ENCODE measurements at regions not wholly inside any gene's neighbourhood (a gene's known extent, or its start where the extent isn't known, plus 50 kb on each side); places are given as distances from the start of the nearest gene placed in this dataset.

GRCh38 chr6:9627916-9628315 is 787.0 kb downstream of the TFAP2A start:
- POLR2A ChIA-PET (ENCODE audit: partially characterized antibody) = no interaction called here
- H3K36me3 Mint-ChIP-seq = no peaks in the 10 kb centered on the region
- Histone ChIP-seq H3K4me1 (ENCODE audit: insufficient read depth, low read length) (no peaks in the 10 kb centered on the region), H3K27me3 (ENCODE audit: insufficient read depth, low read length) (no peaks in the 10 kb centered on the region), H3K36me3 (ENCODE audit: insufficient read depth, low read length) (no peaks in the 10 kb centered on the region), H3K27ac (ENCODE audit: low read depth, low read length) (no peak overlapping the region), H3K9me3 (ENCODE audit: control insufficient read depth in 1 of 2, low read length in 2 of 2) (no peaks in the 10 kb centered on the region), H3K4me3 (ENCODE audit: low read length in 2 of 2) (no peak overlapping the region)
- H3K27ac Mint-ChIP-seq = no peak overlapping the region
- no peaks in the 10 kb centered on the region for H3K4me1 Mint-ChIP-seq
- peaks cover 2 to 22% (median 11%) of the 10 kb centered on the region in 8 donors for H3K9me3 Mint-ChIP-seq
- CTCF ChIA-PET (ENCODE audit: partially characterized antibody) = no interaction called here
- H3K4me3 Mint-ChIP-seq = no peak overlapping the region
- intact Hi-C loops (cut with micrococcal nuclease) = no loop called here
- no peak for DNase-seq
- no peaks in the 10 kb centered on the region for H3K27me3 Mint-ChIP-seq

- Histone ChIP-seq H3K9me3 (ENCODE audit: control insufficient read depth in 1 of 2, low read length in 2 of 2) (no peaks in the 10 kb centered on the region), H3K4me1 (ENCODE audit: insufficient read depth, low read length) (no peaks in the 10 kb centered on the region), H3K27ac (ENCODE audit: low read depth, low read length) (no peak overlapping the region), H3K36me3 (ENCODE audit: insufficient read depth, low read length) (no peaks in the 10 kb centered on the region), H3K4me3 (ENCODE audit: low read length in 2 of 2) (no peak overlapping the region), H3K27me3 (ENCODE audit: insufficient read depth, low read length) (no peaks in the 10 kb centered on the region)
- ChIA-PET POLR2A (ENCODE audit: partially characterized antibody) (no interaction called here), CTCF (ENCODE audit: partially characterized antibody) (no interaction called here)
- peak overlapping the region in 1 of 7 donors; percentile 13 for H3K27ac Mint-ChIP-seq
- peak overlapping the region in 2 of 8 donors; percentile 27 to 45 for H3K4me3 Mint-ChIP-seq
- H3K9me3 Mint-ChIP-seq = peaks cover 0 to 15% (median 6%) of the 10 kb centered on the region in 8 donors
- H3K27me3 Mint-ChIP-seq = no peaks in the 10 kb centered on the region
- DNase-seq = no peak
- no peaks in the 10 kb centered on the region for H3K4me1 Mint-ChIP-seq
- intact Hi-C loops (cut with micrococcal nuclease) = no loop called here
- H3K36me3 Mint-ChIP-seq = no peaks in the 10 kb centered on the region
Observed at GRCh38 chr6:9623985-9624384, 790.9 kb downstream of the TFAP2A start.

DNA sequence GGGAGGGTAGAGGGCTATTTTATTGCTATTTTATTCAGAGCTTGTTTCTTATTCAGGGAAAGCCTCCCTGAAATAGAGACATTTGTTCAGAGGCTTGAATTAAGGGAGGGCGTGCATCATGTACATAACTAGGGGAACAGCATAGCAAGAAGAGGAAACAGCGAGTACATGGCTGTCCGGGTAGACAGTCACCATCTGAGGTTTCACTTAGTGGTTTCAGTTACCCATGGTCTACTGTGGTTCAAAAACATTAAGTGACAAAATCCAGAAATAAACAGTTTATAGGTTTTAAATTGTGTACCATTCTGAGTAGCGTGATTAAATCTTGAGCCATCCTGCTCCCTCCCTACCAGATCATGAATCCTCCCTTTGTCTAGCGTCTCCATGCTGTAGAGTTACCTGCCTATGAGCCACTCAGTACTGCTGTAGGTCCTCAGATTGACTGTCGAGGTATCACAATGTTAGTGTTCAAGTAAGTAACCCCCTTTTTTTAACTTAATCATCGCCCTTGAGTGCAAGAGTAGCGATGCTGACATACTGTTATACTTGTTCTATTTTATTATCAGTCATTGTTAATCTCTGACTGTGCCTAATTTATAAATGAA is 791.5 kb downstream of the TFAP2A start:
- Histone ChIP-seq H3K9me3 (ENCODE audit: control insufficient read depth in 1 of 2, low read length in 2 of 2) (peaks cover 0 to 2% of the 10 kb centered on the region in 2 donors), H3K4me1 (ENCODE audit: insufficient read depth, low read length) (no peaks in the 10 kb centered on the region), H3K36me3 (ENCODE audit: insufficient read depth, low read length) (no peaks in the 10 kb centered on the region), H3K4me3 (ENCODE audit: low read length in 2 of 2) (no peak overlapping the region), H3K27me3 (ENCODE audit: insufficient read depth, low read length) (no peaks in the 10 kb centered on the region), H3K27ac (ENCODE audit: low read depth, low read length) (no peak overlapping the region)
- ChIA-PET POLR2A (ENCODE audit: partially characterized antibody) (no interaction called here), CTCF (ENCODE audit: partially characterized antibody) (no interaction called here)
- intact Hi-C loops (cut with micrococcal nuclease) = no loop called here
- Mint-ChIP-seq H3K4me3 (peak overlapping the region in 1 of 8 donors; percentile 27), H3K27me3 (no peaks in the 10 kb centered on the region), H3K9me3 (peaks cover 0 to 15% (median 3%) of the 10 kb centered on the region in 8 donors), H3K36me3 (no peaks in the 10 kb centered on the region), H3K27ac (peak overlapping the region in 2 of 7 donors; percentile 2 to 14), H3K4me1 (no peaks in the 10 kb centered on the region)
- DNase-seq = no peak

- no peaks in the 10 kb centered on the region for H3K4me1 ChIP-seq (ENCODE audit: insufficient read depth, low read length)
- ChIA-PET CTCF (ENCODE audit: partially characterized antibody) (no interaction called here), POLR2A (ENCODE audit: partially characterized antibody) (no interaction called here)
- DNase-seq = no peak
- no peaks in the 10 kb centered on the region for H3K36me3 Mint-ChIP-seq
- intact Hi-C loops (cut with micrococcal nuclease) = no loop called here
- H3K9me3 Mint-ChIP-seq = peaks cover 0 to 15% (median 2%) of the 10 kb centered on the region in 8 donors
- H3K27ac ChIP-seq (ENCODE audit: low read depth, low read length) = no peak overlapping the region
- H3K27me3 Mint-ChIP-seq = no peaks in the 10 kb centered on the region
- H3K4me3 Mint-ChIP-seq = no peak overlapping the region
- no peak overlapping the region for H3K4me3 ChIP-seq (ENCODE audit: low read length in 2 of 2)
- H3K36me3 ChIP-seq (ENCODE audit: insufficient read depth, low read length) = no peaks in the 10 kb centered on the region
- H3K27me3 ChIP-seq (ENCODE audit: insufficient read depth, low read length) = no peaks in the 10 kb centered on the region
- H3K27ac Mint-ChIP-seq = no peak overlapping the region
- peaks cover 0 to 3% of the 10 kb centered on the region in 2 donors for H3K9me3 ChIP-seq (ENCODE audit: control insufficient read depth in 1 of 2, low read length in 2 of 2)
- H3K4me1 Mint-ChIP-seq = no peaks in the 10 kb centered on the region
Observed at GRCh38 chr6:9621276-9621675, 793.6 kb downstream of the TFAP2A start.

- H3K36me3 Mint-ChIP-seq = no peaks in the 10 kb centered on the region
- no peak overlapping the region for H3K4me3 Mint-ChIP-seq
- peaks cover 0 to 3% of the 10 kb centered on the region in 2 donors for H3K9me3 ChIP-seq (ENCODE audit: control insufficient read depth in 1 of 2, low read length in 2 of 2)
- no peak overlapping the region for H3K4me3 ChIP-seq (ENCODE audit: low read length in 2 of 2)
- peaks cover 0 to 14% (median 1%) of the 10 kb centered on the region in 8 donors for H3K9me3 Mint-ChIP-seq
- H3K4me1 ChIP-seq (ENCODE audit: insufficient read depth, low read length) = no peaks in the 10 kb centered on the region
- intact Hi-C loops (cut with micrococcal nuclease) = no loop called here
- POLR2A ChIA-PET (ENCODE audit: partially characterized antibody) = no interaction called here
- H3K27ac ChIP-seq (ENCODE audit: low read depth, low read length) = no peak overlapping the region
- H3K27me3 ChIP-seq (ENCODE audit: insufficient read depth, low read length) = no peaks in the 10 kb centered on the region
- CTCF ChIA-PET (ENCODE audit: partially characterized antibody) = no interaction called here
- H3K36me3 ChIP-seq (ENCODE audit: insufficient read depth, low read length) = no peaks in the 10 kb centered on the region
- H3K4me1 Mint-ChIP-seq = no peaks in the 10 kb centered on the region
- DNase-seq = no peak
- H3K27me3 Mint-ChIP-seq = no peaks in the 10 kb centered on the region
- H3K27ac Mint-ChIP-seq = no peak overlapping the region
Observed at GRCh38 chr6:9620687-9621086, 794.2 kb downstream of the TFAP2A start.

- H3K27ac ChIP-seq (ENCODE audit: low read depth, low read length) = no peak overlapping the region
- no peaks in the 10 kb centered on the region for H3K27me3 ChIP-seq (ENCODE audit: insufficient read depth, low read length)
- H3K4me1 ChIP-seq (ENCODE audit: insufficient read depth, low read length) = no peaks in the 10 kb centered on the region
- ChIA-PET CTCF (ENCODE audit: partially characterized antibody) (no interaction called here), POLR2A (ENCODE audit: partially characterized antibody) (no interaction called here)
- no peaks in the 10 kb centered on the region for H3K36me3 ChIP-seq (ENCODE audit: insufficient read depth, low read length)
- Mint-ChIP-seq H3K9me3 (peaks cover 0 to 13% (median 1%) of the 10 kb centered on the region in 8 donors), H3K27ac (no peak overlapping the region), H3K36me3 (no peaks in the 10 kb centered on the region), H3K27me3 (no peaks in the 10 kb centered on the region), H3K4me1 (no peaks in the 10 kb centered on the region), H3K4me3 (no peak overlapping the region)
- intact Hi-C loops (cut with micrococcal nuclease) = no loop called here
- no peak for DNase-seq
- H3K4me3 ChIP-seq (ENCODE audit: low read length in 2 of 2) = no peak overlapping the region
- peaks cover 0 to 3% of the 10 kb centered on the region in 2 donors for H3K9me3 ChIP-seq (ENCODE audit: control insufficient read depth in 1 of 2, low read length in 2 of 2)
Observed at GRCh38 chr6:9620263-9620662, 794.6 kb downstream of the TFAP2A start.

DNA sequence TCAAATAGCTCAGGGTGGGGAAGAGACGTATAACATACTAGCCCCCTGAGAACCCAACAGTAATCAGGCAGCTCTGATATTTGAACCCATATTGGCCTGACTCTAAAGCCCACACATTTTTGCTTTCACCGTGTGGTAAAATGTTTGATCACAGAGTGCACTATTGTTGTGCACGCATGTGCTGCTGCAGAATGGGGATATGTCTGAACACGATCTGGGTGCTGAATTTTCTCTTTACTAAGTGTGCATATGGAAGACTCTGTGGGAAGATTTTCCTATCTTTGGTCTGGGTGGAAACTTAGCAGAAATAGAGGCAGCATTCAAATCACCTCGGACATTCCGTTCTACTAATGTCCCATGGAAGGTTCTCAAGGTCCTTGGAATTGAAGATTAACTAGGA is 800.1 kb downstream of the TFAP2A start:
- no peaks in the 10 kb centered on the region for H3K4me1 ChIP-seq (ENCODE audit: insufficient read depth, low read length)
- no peak overlapping the region for H3K4me3 ChIP-seq (ENCODE audit: low read length in 2 of 2)
- H3K4me3 Mint-ChIP-seq = no peak overlapping the region
- no peaks in the 10 kb centered on the region for H3K36me3 Mint-ChIP-seq
- no peaks in the 10 kb centered on the region for H3K36me3 ChIP-seq (ENCODE audit: insufficient read depth, low read length)
- H3K27ac Mint-ChIP-seq = no peak overlapping the region
- intact Hi-C loops (cut with micrococcal nuclease) = no loop called here
- H3K27me3 ChIP-seq (ENCODE audit: insufficient read depth, low read length) = no peaks in the 10 kb centered on the region
- no peaks in the 10 kb centered on the region for H3K27me3 Mint-ChIP-seq
- no peaks in the 10 kb centered on the region for H3K4me1 Mint-ChIP-seq
- CTCF ChIA-PET (ENCODE audit: partially characterized antibody) = no interaction called here
- POLR2A ChIA-PET (ENCODE audit: partially characterized antibody) = no interaction called here
- H3K9me3 Mint-ChIP-seq = peaks cover 0 to 7% (median 5%) of the 10 kb centered on the region in 8 donors
- peaks cover 0 to 3% of the 10 kb centered on the region in 2 donors for H3K9me3 ChIP-seq (ENCODE audit: control insufficient read depth in 1 of 2, low read length in 2 of 2)
- no peak overlapping the region for H3K27ac ChIP-seq (ENCODE audit: low read depth, low read length)
- DNase-seq = no peak

GRCh38 chr6:9612489-9612888 is 802.4 kb downstream of the TFAP2A start:
- Mint-ChIP-seq H3K4me1 (no peaks in the 10 kb centered on the region), H3K27me3 (no peaks in the 10 kb centered on the region), H3K4me3 (no peak overlapping the region), H3K27ac (no peak overlapping the region), H3K9me3 (peaks cover 0 to 7% (median 3%) of the 10 kb centered on the region in 8 donors), H3K36me3 (no peaks in the 10 kb centered on the region)
- no peak overlapping the region for H3K27ac ChIP-seq (ENCODE audit: low read depth, low read length)
- no peak for DNase-seq
- no peaks in the 10 kb centered on the region for H3K36me3 ChIP-seq (ENCODE audit: insufficient read depth, low read length)
- CTCF ChIA-PET (ENCODE audit: partially characterized antibody) = no interaction called here
- intact Hi-C loops (cut with micrococcal nuclease) = no loop called here
- POLR2A ChIA-PET (ENCODE audit: partially characterized antibody) = no interaction called here
- no peaks in the 10 kb centered on the region for H3K4me1 ChIP-seq (ENCODE audit: insufficient read depth, low read length)
- H3K4me3 ChIP-seq (ENCODE audit: low read length in 2 of 2) = no peak overlapping the region
- H3K9me3 ChIP-seq (ENCODE audit: control insufficient read depth in 1 of 2, low read length in 2 of 2) = no peaks in the 10 kb centered on the region
- no peaks in the 10 kb centered on the region for H3K27me3 ChIP-seq (ENCODE audit: insufficient read depth, low read length)
